Keratinocyte (primary cell): ENCODE measurements at regions not wholly inside any gene's neighbourhood (a gene's known extent, or its start where the extent isn't known, plus 50 kb on each side); places are given as distances from the start of the nearest gene placed in this dataset.

Experiments
- DNase-seq: peaks from one replicate; pipeline ENCODE4 v3.0.0-alpha.2; 2011; ENCODE audit warnings: low read depth, missing footprints, low spot score
- FAIRE-seq: peaks from 2 replicates; lab custom pipeline; 2011; peaks lifted over from hg19 to GRCh38; lab: Jason Lieb, UNC
- H2AFZ ChIP-seq: 2 replicates; pipeline ENCODE4 v1.6.0; 2012; ENCODE audit warnings: low read length, control low read depth, inconsistent platforms; ENCODE audit not compliant: control insufficient read depth
- H3K27ac ChIP-seq: 2 replicates; pipeline ENCODE4 v1.5.1; 2011; ENCODE audit warnings: low read length; ENCODE audit not compliant: control insufficient read depth, insufficient read depth
- H3K27me3 ChIP-seq: 3 replicates; pipeline ENCODE4 v1.6.0; 2011; ENCODE audit warnings: low read length; ENCODE audit not compliant: control insufficient read depth, insufficient read depth; ENCODE audit errors: extremely low read depth
- H3K36me3 ChIP-seq, 2 experiments: 2 replicates in 1 of 2; 3 replicates in 1 of 2; pipeline ENCODE4 v1.5.1; 2011; ENCODE audit warnings: low read length in 2 of 2, mild to moderate bottlenecking in 1 of 2; ENCODE audit not compliant: control insufficient read depth in 2 of 2, insufficient read depth in 2 of 2; ENCODE audit errors: extremely low read depth in 1 of 2
- H3K4me1 ChIP-seq: 3 replicates; pipeline ENCODE4 v1.5.1; 2011; ENCODE audit warnings: low read length; ENCODE audit not compliant: control insufficient read depth, insufficient read depth; ENCODE audit errors: extremely low read depth
- H3K4me2 ChIP-seq: 3 replicates; pipeline ENCODE4 v1.6.0; 2011; ENCODE audit warnings: low read depth, low read length; ENCODE audit not compliant: control insufficient read depth, insufficient read depth; ENCODE audit errors: extremely low read depth
- H3K4me3 ChIP-seq, 3 experiments: fragments of 200-600 bp in 1 of 3; sonication (generic) in 1 of 3; 2 replicates in 2 of 3; 3 replicates in 1 of 3; pipeline ENCODE4 v1.5.1; 2011 to 2016; ENCODE audit warnings: low read length in 3 of 3, mild to moderate bottlenecking in 3 of 3, control low read depth in 2 of 3, inconsistent platforms in 1 of 3, low read depth in 1 of 3, mixed read lengths in 1 of 3, mixed run types in 1 of 3, moderate library complexity in 1 of 3; ENCODE audit not compliant: control insufficient read depth in 2 of 3, insufficient read depth in 2 of 3; ENCODE audit errors: extremely low read depth in 1 of 3
- H3K79me2 ChIP-seq: 2 replicates; pipeline ENCODE4 v1.6.0; 2012; ENCODE audit warnings: low read length; ENCODE audit not compliant: control insufficient read depth, insufficient read depth
- H3K9ac ChIP-seq: 3 replicates; pipeline ENCODE4 v1.6.0; 2011; ENCODE audit warnings: low read length; ENCODE audit not compliant: control insufficient read depth, insufficient read depth; ENCODE audit errors: extremely low read depth
- H3K9me1 ChIP-seq: 3 replicates; pipeline ENCODE4 v1.6.0; 2011; ENCODE audit warnings: low read length; ENCODE audit not compliant: control insufficient read depth, insufficient read depth; ENCODE audit errors: extremely low read depth
- H3K9me3 ChIP-seq: 2 replicates; pipeline ENCODE4 v1.5.1; 2012; ENCODE audit warnings: low read depth, low read length; ENCODE audit not compliant: control insufficient read depth
- H4K20me1 ChIP-seq: 3 replicates; pipeline ENCODE4 v1.6.0; 2011; ENCODE audit warnings: low read length; ENCODE audit not compliant: control insufficient read depth, insufficient read depth; ENCODE audit errors: extremely low read depth
- EZH2 ChIP-seq: IDR thresholded peaks from one replicate; pipeline ENCODE4 v1.6.1; 2012; ENCODE audit warnings: inconsistent platforms, mild to moderate bottlenecking, low read length, moderate library complexity
- dilution Hi-C: fragments of 300-500 bp; cut with MboI; formaldehyde crosslinking; loops from one replicate; pipeline ENCODE4 v1.7.0; 2020; ENCODE audit warnings: low sequenced_read_pairs; ENCODE audit not compliant: extremely low pct_ligation_motif_present
- TF ChIP-seq, protein P1 (sequence below), 3 experiments: IDR thresholded peaks in 1 of 3; conservative IDR thresholded peaks in 1 of 3; optimal IDR thresholded peaks in 1 of 3; 2 replicates in 2 of 3; 3 replicates in 1 of 3; pipeline versions ENCODE3 to v1.5.1; 2011; ENCODE audit warnings: low read length in 3 of 3, mild to moderate bottlenecking in 3 of 3, moderate library complexity in 2 of 3, control low read depth in 1 of 3, inconsistent platforms in 1 of 3; ENCODE audit not compliant: insufficient read depth in 2 of 3; ENCODE audit errors: extremely low read depth in 1 of 3

DNA sequence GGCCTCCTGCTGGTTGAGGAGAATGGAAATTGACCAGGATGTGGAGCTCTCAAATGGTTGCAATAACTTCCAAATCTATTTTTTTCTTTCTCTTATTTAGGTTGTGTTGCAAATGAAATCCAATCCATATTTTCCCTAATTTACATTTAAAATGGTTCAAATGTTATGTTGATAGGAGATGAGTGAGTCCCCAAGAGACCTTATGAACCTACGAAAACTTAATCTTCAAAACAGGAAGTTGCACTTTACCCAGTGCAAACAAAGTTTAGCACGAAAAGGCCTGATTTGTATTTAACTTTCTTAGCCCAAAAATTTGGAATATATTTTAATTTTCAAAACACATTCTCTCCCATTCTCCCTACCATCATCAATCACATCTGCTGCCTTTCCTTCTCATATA is 59.3 kb upstream of the NDP start:
- no peak overlapping the region for H2AFZ ChIP-seq
- no peak for FAIRE-seq
- no peaks in the 10 kb centered on the region for H4K20me1 ChIP-seq
- dilution Hi-C loops, result no loop called here
- H3K9me3 ChIP-seq, result no peaks in the 10 kb centered on the region
- no peak for DNase-seq
- no peaks in the 10 kb centered on the region for H3K79me2 ChIP-seq
- no peak overlapping the region for H3K9ac ChIP-seq
- TF ChIP-seq, protein P1, sequence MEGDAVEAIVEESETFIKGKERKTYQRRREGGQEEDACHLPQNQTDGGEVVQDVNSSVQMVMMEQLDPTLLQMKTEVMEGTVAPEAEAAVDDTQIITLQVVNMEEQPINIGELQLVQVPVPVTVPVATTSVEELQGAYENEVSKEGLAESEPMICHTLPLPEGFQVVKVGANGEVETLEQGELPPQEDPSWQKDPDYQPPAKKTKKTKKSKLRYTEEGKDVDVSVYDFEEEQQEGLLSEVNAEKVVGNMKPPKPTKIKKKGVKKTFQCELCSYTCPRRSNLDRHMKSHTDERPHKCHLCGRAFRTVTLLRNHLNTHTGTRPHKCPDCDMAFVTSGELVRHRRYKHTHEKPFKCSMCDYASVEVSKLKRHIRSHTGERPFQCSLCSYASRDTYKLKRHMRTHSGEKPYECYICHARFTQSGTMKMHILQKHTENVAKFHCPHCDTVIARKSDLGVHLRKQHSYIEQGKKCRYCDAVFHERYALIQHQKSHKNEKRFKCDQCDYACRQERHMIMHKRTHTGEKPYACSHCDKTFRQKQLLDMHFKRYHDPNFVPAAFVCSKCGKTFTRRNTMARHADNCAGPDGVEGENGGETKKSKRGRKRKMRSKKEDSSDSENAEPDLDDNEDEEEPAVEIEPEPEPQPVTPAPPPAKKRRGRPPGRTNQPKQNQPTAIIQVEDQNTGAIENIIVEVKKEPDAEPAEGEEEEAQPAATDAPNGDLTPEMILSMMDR (optimal IDR thresholded peaks at IDR 0.05 in 1 of 3, IDR thresholded peaks at IDR 0.05 in 1 of 3, conservative IDR thresholded peaks at IDR 0.05 in 1 of 3; ENCODE audit: extremely low read depth in 1 of 3, insufficient read depth in 2 of 3, low read length in 3 of 3), result no peak
- no peak overlapping the region for H3K27ac ChIP-seq
- no peaks in the 10 kb centered on the region for H3K27me3 ChIP-seq
- no peak overlapping the region for H3K4me3 ChIP-seq
- no peak overlapping the region for H3K4me2 ChIP-seq
- peaks cover 6% of the 10 kb centered on the region for H3K4me1 ChIP-seq
- H3K36me3 ChIP-seq, result no peaks in the 10 kb centered on the region
- H3K9me1 ChIP-seq, result no peaks in the 10 kb centered on the region

DNA sequence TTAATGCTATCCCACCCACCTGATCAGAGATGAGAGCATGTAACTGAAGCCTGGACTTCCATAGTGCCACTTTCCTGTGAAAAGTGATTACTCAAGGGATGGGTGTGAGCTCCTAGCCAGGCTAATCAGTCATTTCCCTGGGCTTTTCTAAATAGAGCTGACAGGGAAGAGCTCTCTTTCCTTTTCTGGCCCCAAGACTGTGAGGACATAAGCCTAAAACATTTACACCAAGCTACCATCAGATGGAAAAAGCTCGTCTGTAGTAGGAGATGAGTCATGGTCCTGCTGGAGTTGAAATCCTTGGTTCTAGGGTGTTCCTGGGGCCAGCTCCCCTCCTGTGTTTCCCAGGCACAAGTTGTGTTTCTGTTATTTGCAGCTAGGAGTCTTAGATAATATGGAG is 52.4 kb upstream of the NDP start:
- Histone ChIP-seq H3K27ac (no peak overlapping the region), H3K27me3 (no peaks in the 10 kb centered on the region)

More for the DNA sequence above, 52.4 kb upstream of the NDP start:
- DNase-seq (no peak), FAIRE-seq (no peak)
- Histone ChIP-seq H3K79me2 (no peaks in the 10 kb centered on the region), H3K9ac (no peak overlapping the region), H3K9me3 (no peaks in the 10 kb centered on the region), H3K4me1 (no peaks in the 10 kb centered on the region), H3K4me2 (no peak overlapping the region), H3K36me3 (no peaks in the 10 kb centered on the region), H4K20me1 (no peaks in the 10 kb centered on the region), H3K4me3 (no peak overlapping the region), H2AFZ (no peak overlapping the region), H3K9me1 (no peaks in the 10 kb centered on the region)
- dilution Hi-C loops, result no loop called here
- TF ChIP-seq, protein P1 (optimal IDR thresholded peaks at IDR 0.05 in 1 of 3, IDR thresholded peaks at IDR 0.05 in 1 of 3, conservative IDR thresholded peaks at IDR 0.05 in 1 of 3; ENCODE audit: extremely low read depth in 1 of 3, insufficient read depth in 2 of 3, low read length in 3 of 3), result no peak
- TF ChIP-seq EZH2, result no peak
